ENCODE measurements at regions not wholly inside any gene's neighbourhood (a gene's known extent, or its start where the extent isn't known, plus 50 kb on each side); places are given as distances from the start of the nearest gene placed in this dataset.

DNA sequence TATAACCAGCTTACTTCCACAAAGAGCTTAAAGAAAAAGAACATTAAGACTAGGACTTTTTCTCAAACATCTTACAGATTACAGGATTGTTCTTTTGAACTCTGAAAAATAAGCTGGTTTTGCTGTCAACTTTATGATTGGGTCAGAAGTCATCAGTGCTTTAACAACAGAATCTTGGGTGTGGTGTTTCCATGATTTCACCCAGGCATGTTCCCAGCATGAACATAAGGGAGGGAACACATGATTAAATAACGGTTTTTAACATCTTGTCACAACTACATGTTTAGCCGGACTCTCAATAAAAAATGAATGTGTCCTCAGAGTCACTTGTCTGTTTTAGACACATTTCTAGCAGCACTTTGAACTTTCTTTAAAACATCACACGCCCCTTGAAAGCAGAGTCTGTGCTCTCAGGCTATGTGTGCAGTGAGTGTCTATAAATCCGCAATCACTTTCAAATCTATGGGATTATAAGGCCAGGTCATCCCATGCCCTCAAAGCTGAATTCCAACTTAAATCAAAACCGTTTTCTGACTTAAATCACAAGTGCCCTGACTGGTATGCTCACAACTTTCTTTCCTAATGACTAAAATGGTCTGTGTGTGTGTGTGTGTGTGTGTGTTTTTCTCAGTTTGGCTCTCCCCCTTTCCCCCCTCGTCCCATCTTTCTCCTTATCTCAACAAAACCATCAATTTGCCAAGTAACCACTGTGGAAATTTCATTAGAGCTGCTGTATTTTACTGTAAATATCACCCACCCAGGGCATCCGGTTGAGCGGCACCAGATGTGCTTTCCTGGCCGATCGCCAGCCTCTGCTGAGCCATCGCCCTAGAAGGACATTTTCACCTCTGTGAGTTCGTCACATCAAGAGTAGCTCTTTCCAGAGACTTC is 216.8 kb upstream of the DTNBP1 start:
- TF ChIP-seq, protein P1, sequence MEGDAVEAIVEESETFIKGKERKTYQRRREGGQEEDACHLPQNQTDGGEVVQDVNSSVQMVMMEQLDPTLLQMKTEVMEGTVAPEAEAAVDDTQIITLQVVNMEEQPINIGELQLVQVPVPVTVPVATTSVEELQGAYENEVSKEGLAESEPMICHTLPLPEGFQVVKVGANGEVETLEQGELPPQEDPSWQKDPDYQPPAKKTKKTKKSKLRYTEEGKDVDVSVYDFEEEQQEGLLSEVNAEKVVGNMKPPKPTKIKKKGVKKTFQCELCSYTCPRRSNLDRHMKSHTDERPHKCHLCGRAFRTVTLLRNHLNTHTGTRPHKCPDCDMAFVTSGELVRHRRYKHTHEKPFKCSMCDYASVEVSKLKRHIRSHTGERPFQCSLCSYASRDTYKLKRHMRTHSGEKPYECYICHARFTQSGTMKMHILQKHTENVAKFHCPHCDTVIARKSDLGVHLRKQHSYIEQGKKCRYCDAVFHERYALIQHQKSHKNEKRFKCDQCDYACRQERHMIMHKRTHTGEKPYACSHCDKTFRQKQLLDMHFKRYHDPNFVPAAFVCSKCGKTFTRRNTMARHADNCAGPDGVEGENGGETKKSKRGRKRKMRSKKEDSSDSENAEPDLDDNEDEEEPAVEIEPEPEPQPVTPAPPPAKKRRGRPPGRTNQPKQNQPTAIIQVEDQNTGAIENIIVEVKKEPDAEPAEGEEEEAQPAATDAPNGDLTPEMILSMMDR (conservative IDR thresholded peaks at IDR 0.05; ENCODE audit: low read depth, low read length): no peak
- no peak for TF ChIP-seq EZH2 (IDR thresholded peaks at IDR 0.05; ENCODE audit: low read length, unreplicated experiment)
